Dendritic cell treated with granulocyte-macrophage colony-stimulating factor and Interleukin-4, amounts not matched to agents 40 ng/mL and 50 ng/mL, for 4 days (primary cell): ENCODE measurements at regions not wholly inside any gene's neighbourhood (a gene's known extent, or its start where the extent isn't known, plus 50 kb on each side); places are given as distances from the start of the nearest gene placed in this dataset.

Experiments used
- H3K27ac Mint-ChIP-seq: one replicate; pipeline ENCODE4 v1.8.0; 2022; ENCODE audit warnings: mild to moderate bottlenecking, mixed read lengths
- H3K27me3 Mint-ChIP-seq: one replicate; pipeline ENCODE4 v1.8.0; 2022; ENCODE audit warnings: mild to moderate bottlenecking, mixed read lengths
- H3K36me3 Mint-ChIP-seq: one replicate; pipeline ENCODE4 v1.8.0; 2022; ENCODE audit warnings: low read depth, mixed read lengths
- H3K4me1 Mint-ChIP-seq: one replicate; pipeline ENCODE4 v1.8.0; 2022; ENCODE audit warnings: low read depth, mixed read lengths
- H3K4me3 Mint-ChIP-seq: one replicate; pipeline ENCODE4 v1.8.0; 2022; ENCODE audit warnings: mild to moderate bottlenecking, moderate library complexity, mixed read lengths
- H3K9me3 Mint-ChIP-seq: one replicate; pipeline ENCODE4 v1.8.0; 2022; ENCODE audit warnings: mixed read lengths
- intact Hi-C: fragments of 100-400 bp; cut with micrococcal nuclease; formaldehyde crosslinking; loops from one replicate; pipeline ENCODE4 v1.15.0; 2022

DNA sequence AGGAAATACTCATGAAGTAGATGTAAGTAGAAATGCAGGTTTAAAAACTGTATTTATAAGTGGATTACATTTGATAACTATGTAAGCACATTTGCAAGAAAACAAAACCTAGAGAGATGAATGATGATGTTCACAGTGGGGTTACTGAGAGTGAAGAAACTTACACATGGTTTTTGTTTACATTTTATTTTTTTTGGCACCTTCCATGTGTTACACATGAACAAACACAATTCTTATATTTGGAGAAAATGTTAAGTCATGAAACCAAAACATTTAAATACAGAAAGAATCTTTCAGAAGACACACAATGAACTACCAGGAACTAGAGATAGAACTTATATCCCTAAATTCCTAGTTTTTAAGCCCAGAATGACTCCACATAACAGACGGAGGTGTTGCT, 51.5 kb upstream of the SPATA31E1 start:
- Mint-ChIP-seq H3K27me3 (peaks cover 85% of the 10 kb centered on the region), H3K4me3 (no peak overlapping the region), H3K9me3 (no peaks in the 10 kb centered on the region), H3K36me3 (no peaks in the 10 kb centered on the region), H3K27ac (no peak overlapping the region), H3K4me1 (no peaks in the 10 kb centered on the region)
- intact Hi-C loops, result no loop called here
